ENCODE measurements at regions not wholly inside any gene's neighbourhood (a gene's known extent, or its start where the extent isn't known, plus 50 kb on each side); places are given as distances from the start of the nearest gene placed in this dataset.
A peak's percentile ranks its signal among the peaks of the same experiment; 100 is the strongest.
"Not testable (repeated sequence)": the region's sequence is repeated elsewhere in the genome, so short reads cannot be mapped to it uniquely, and the experiment has no call there.

GRCh38 chr7:82624337-82624736 lies 180.8 kb upstream of the CACNA2D1 start:
- no peak for DNase-seq

- DNase-seq: no peak
Observed at GRCh38 chr7:82623812-82624211, 180.2 kb upstream of the CACNA2D1 start.

DNA sequence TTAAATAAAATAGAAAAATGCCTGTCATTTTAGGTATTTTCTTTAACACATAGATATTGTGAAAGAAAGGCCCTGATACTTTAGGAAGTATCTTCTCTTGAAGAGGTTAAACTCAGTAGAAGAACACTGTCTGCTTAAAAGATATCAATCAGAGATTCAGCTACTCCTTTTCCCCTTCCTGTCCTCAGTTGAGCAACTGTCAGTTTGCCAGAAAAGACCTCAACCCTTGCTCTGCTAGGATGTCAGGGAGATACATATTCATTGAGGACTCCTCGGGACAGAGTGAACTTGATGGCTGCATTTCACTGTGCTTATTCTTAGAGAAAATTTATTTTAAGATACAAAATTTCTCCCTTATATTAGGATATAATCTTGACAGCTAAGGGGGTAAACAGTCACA lies 173.6 kb upstream of the CACNA2D1 start:
- no peak for DNase-seq

- DNase-seq: no peak
Observed at GRCh38 chr7:82616059-82616728, 172.6 kb upstream of the CACNA2D1 start.

DNA sequence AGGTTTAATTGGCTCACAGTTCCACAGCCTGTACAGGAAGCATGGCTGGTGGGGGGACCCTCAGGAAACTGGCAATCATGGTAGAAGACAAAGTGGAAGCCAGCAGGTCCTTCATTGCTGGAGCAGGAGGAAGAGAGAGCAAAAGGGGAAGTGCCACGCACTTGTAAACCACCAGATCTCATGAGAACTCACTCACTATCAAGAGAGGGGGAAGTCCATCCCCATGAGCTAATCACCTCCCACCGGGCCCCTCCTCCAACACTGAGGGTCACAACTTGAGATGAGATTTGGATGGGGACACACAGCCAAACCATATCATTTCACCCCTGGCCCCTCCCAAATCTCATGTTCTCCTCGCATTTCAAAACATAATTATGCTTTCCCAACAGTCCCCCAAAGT lies 171.9 kb upstream of the CACNA2D1 start:
- DNase-seq: no peak

DNA sequence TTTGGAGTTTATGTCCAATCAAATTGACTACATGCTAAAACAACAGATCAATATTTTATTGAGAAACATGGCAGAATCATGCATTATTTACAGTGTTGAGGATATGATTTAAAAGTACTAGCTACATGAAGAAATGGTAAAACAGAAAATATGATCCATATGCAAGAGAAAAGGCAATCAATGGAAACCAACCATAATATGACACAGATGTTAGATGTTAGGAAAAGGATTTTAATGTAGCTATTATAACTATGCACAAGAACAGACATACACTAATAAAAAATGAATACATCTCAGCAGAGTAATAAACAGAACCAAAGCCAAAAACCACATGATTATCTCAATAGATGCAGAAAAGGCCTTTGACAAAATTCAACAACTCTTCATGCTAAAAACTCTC lies 166.2 kb upstream of the CACNA2D1 start:
- DNase-seq: no peak

DNA sequence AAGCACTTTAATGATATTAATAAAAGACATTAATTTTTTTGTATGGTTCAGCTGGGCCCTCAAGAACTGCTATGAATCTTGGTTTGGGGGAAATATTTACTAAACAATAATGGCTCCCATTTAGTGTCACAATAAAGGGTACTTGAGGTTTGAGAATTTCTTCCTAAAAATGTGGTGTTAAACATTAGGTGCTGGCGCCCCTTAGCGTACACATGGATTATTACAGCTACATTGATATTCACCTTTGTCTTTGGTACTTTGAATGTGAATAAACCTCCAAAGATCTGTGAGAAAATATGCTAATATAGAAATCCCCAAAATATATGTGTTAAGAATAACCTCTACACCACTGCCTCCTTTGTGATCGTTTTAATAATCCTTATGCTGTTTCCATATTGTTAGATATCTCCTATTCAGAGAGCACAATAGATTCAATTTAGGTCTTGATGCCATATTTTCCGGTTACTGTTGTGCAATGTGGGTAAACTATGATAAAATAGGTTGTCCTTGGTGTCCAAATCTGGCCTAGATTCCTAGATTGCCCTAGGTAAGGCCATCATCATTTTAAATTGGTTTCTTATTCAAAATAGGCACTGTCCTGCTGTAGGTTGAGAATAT lies 161.8 kb upstream of the CACNA2D1 start:
- peak in 1 of 2 experiments; percentile 52 for DNase-seq

DNA sequence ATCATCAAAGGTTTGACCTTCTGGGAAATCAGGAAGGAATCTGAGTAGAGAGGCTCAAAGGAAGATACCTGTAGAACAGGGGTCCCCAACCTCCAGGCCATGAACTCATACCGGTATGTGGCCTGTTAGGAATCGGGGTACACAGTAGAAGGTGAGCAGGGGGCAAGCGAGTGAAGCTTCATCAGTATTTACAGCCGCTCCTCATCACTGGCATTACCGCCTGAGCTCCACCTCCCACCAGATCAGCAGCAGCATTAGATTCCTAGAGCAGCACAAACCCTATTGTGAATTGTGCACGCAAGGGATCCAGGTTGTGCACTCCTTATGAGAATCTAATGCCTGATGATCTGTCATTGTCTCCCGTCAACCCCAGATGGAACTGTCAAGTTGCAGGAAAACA lies 158.5 kb upstream of the CACNA2D1 start:
- DNase-seq: no peak

DNA sequence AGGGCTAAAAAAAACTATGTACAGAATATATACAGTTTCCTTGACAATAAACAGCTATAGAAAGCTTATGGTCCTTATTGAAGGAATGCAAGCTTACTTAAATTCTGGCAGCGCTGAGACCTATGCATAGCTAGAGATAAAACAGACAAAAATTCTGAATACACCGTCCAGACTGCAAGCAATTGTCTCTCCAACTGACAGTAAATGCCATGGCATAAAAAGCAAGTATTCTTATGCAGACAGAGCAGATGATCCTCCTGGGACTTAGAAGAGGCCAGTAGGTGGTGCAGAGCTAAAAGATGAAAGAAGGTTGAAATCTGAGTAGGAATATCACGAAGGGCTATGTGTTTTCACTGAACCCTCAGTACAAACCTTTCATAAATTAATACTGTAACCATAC lies 157.0 kb upstream of the CACNA2D1 start:
- DNase-seq: peak in 1 of 2 experiments; percentile 5

GRCh38 chr7:82599895-82600294 lies 156.3 kb upstream of the CACNA2D1 start:
- DNase-seq: no peak

DNA sequence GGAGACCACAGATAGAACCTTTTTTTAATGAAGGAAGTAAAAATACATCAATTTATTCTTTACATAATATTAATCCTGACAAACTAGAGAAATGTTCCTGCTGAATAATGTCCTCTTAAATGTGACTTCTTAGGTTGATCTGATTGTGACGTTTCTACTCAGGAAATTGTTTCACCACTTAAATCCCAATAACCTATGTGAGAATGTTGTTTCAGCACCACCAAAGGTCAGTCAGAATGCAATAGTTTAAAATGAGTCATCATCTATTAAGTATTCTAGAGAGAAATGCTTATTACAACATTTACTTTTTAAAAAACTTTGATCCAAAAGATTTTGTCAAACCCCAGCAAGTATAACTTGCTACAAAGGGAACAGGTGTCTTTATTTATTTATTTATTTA lies 155.4 kb upstream of the CACNA2D1 start:
- DNase-seq: no peak

- not testable (repeated sequence) for DNase-seq
Observed at GRCh38 chr7:82595795-82596194, 152.2 kb upstream of the CACNA2D1 start.

DNA sequence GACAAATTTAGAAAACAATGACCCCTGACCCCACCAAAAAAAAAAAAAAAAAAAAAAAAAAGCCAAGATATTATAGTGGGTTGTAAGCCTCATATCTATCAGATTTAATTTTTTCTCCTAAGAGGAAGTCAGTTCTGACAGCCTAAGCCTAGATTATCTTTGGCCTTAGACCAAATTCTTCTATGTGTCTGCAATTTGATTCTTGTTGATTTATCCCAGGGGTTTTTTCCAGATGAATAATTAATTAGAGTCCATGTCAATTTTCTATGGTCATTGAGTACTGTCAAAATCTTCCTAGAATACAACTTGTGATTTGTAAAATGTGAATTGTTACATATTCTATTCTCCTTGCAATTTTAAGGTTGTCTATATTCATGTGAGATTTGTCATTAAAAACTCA lies 151.6 kb upstream of the CACNA2D1 start:
- DNase-seq: no peak

DNA sequence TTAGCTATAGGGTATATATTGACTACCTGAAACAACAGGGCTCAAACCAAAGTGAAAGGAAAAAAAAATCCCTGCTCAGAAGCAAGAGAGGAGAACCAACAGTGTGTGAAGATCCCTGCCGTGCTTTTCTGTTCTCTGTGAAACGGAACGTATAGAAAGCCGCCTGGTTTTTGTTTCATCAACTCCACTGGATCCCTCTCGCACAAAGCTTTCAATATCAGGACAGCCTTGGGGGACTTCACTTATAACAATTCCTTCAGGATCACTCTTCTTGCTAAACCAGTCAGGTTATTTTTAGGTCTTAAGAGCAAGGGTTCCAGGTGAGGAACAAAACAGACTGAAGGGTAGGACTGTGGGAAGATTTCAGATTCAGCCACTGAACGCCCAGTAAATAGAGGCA lies 151.1 kb upstream of the CACNA2D1 start:
- DNase-seq: no peak

- DNase-seq: no peak
Observed at GRCh38 chr7:82593780-82594179, 150.2 kb upstream of the CACNA2D1 start.

DNA sequence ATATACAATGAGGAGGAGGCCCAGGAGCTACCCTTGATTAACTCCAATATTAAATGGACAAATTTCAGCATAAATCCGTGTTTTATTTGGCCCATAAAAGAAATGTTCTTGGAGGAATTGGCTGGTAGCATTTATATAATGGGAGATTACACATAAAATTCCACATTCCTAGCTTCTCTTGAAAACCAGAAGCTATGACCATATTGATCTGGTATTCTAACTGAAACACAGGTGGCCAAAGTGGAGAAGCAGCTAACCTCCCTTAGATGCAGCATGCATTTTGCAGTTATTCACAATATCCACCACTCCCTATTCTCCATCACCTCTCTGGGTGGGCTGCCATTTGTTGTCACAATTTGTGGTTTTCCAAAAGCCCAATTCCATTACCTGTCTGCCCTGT lies 148.8 kb upstream of the CACNA2D1 start:
- DNase-seq: no peak

- no peak for DNase-seq
Observed at GRCh38 chr7:82579047-82579446, 135.5 kb upstream of the CACNA2D1 start.

DNA sequence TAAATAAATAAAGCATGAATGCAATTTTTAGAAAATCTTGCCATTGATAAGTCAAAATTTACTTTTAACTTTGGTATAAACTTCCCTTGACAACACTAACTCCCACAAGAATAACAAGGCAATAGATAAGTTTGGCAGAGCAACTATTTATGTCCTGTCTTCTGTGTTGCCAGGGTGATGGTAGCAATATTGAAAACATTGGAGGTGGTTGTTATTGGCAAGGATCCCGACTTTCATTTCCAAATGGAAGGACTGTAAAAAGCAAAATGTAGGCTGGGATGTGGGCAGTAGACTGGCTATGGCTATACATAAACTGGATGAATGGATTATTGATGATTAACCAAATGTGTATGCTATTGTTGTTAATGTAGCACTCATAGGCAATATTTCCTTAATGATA lies 134.9 kb upstream of the CACNA2D1 start:
- DNase-seq: no peak

GRCh38 chr7:82572195-82572880 lies 128.8 kb upstream of the CACNA2D1 start:
- DNase-seq: peak; percentile 54 to 76

DNA sequence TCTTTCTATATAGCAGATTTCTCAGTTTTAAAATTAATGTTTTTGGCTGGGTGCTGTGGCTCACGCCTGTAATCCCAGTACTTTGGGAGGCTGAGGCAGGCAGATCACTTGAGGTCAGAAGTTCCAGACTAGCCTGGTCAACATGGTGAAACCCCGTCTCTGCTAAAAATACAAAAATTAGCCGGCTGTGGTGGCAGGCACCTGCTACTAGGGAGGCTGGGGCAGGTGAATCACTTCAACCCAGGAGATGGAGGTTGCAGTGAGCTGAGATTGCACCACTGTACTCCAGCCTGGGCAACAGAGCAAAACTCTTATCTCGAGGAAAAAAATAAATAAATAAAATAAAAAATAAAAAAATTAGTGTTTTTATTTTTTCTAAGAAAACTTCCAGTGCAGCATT lies 127.5 kb upstream of the CACNA2D1 start:
- not testable (repeated sequence) for DNase-seq

DNA sequence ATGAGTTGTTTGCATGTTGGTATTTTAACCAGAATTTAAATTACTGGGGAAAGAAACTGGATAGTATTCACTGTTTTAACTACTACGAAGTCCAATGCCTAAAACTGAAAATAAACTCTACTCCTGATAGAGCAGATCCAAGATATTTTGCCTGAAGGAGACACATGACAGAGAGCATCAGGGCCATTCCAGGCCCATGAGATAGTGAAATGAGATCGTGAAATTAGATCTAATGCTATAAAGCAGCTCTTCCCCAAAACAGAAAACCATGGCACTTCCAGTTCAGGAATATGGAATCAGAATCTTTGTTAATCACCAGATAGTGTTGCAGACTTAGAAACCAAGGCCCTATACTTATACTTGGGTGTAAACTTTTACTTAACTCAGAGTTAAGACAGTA lies 124.3 kb upstream of the CACNA2D1 start:
- no peak for DNase-seq

DNA sequence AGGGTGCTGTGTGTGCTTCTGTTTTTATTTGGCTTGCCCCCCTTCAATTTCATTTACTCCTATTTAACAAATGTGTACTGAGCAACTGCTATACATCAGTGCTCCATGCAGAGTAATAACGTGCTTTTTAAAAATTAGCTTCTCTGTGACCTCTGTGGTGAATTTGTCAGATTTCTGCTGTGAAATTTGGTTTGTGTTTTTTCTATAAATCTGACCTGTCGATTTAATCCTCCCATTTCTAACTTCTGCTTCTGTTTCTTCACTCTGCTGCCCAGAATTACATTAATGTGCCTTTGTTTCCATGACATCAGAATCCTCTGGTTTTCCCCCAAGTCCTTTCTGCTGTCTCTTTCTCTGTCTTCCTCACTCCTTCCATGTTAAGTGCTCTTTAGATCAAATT lies 123.8 kb upstream of the CACNA2D1 start:
- no peak for DNase-seq

GRCh38 chr7:82566752-82567151 lies 123.2 kb upstream of the CACNA2D1 start:
- DNase-seq: no peak

DNA sequence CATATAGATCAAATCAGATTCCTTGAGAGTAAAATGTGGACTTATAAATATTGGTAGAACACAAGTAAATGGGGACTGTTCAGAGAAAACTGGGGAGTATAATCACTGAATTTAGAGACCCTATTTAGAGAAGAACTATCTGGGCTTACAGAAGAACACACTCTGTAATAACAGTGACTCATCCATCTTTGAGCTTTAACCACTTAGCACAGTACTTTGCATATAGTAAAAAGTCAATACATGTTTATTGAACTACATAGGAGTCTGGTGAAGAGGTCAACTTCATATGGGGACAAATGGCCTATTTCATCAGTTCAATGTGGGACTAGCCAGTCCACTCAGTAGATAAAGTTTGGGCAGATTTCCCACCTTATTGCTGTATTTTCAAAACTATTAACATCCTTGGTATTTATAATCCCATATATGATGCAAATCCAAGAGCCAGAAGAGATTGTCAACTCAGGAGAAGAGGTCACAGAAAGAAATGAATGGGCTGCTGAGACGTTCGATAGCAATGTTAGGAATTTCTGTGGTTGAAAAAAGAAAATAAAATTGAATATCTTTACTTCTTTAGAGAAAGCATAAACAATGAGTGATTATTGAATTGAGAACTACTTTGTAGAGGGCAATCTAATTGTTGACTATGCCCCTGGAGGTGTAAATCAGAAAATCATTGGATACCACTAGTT lies 119.3 kb upstream of the CACNA2D1 start:
- peak in 1 of 2 experiments; percentile 26 for DNase-seq

Data from SW 1271 (cell line).